Fibroblast of lung (primary cell): ENCODE measurements at regions not wholly inside any gene's neighbourhood (a gene's known extent, or its start where the extent isn't known, plus 50 kb on each side); places are given as distances from the start of the nearest gene placed in this dataset.

Experiments used
- DNase-seq, 2 donors: peaks; one replicate each; pipeline versions ENCODE4 v3.0.0 to v3.0.0-alpha.2; 2010; ENCODE audit warnings: low read depth in 2 of 2
- H2AFZ ChIP-seq: 2 replicates; pipeline ENCODE4 v1.5.1; 2012; ENCODE audit warnings: low read length, control low read depth, inconsistent platforms
- H3K27ac ChIP-seq: 2 replicates; pipeline ENCODE4 v1.5.1; 2011; ENCODE audit warnings: low read length, control low read depth; ENCODE audit not compliant: insufficient read depth
- H3K27me3 ChIP-seq: 2 replicates; pipeline ENCODE4 v1.5.1; 2011; ENCODE audit warnings: mild to moderate bottlenecking, low read length; ENCODE audit not compliant: control insufficient read depth, insufficient read depth
- H3K36me3 ChIP-seq: 2 replicates; pipeline ENCODE4 v1.5.1; 2011; ENCODE audit warnings: low read length; ENCODE audit not compliant: control insufficient read depth, insufficient read depth
- H3K4me1 ChIP-seq: 2 replicates; pipeline ENCODE4 v1.5.1; 2011; ENCODE audit warnings: low read length; ENCODE audit not compliant: control insufficient read depth, insufficient read depth; ENCODE audit errors: extremely low read depth
- H3K4me2 ChIP-seq: 2 replicates; pipeline ENCODE4 v1.5.1; 2011; ENCODE audit warnings: low read length, control low read depth; ENCODE audit not compliant: insufficient read depth; ENCODE audit errors: extremely low read depth
- H3K4me3 ChIP-seq, 4 experiments: fragments of 200-600 bp in 1 of 4; sonication (generic) in 1 of 4; replicated peaks in 1 of 4; 2 replicates each; pipeline ENCODE4 v1.5.1; 2011 to 2016; ENCODE audit warnings: low read length in 4 of 4, low read depth in 3 of 4, mild to moderate bottlenecking in 3 of 4, control low read depth in 2 of 4, inconsistent platforms in 1 of 4, mixed read lengths in 1 of 4; ENCODE audit not compliant: insufficient read depth in 1 of 4; ENCODE audit errors: control extremely low read depth in 1 of 4
- H3K79me2 ChIP-seq: 2 replicates; pipeline ENCODE4 v1.5.1; 2012; ENCODE audit warnings: mild to moderate bottlenecking, low read length, inconsistent platforms; ENCODE audit not compliant: control insufficient read depth, insufficient read depth
- H3K9ac ChIP-seq: 2 replicates; pipeline ENCODE4 v1.5.1; 2011; ENCODE audit warnings: mild to moderate bottlenecking, low read length, control low read depth; ENCODE audit not compliant: insufficient read depth
- H3K9me3 ChIP-seq: 2 replicates; pipeline ENCODE4 v1.5.1; 2012; ENCODE audit warnings: low read depth, low read length; ENCODE audit not compliant: control insufficient read depth, insufficient read depth
- H4K20me1 ChIP-seq: 2 replicates; pipeline ENCODE4 v1.5.1; 2011; ENCODE audit warnings: low read length; ENCODE audit not compliant: control insufficient read depth, insufficient read depth; ENCODE audit errors: extremely low read depth
- EZH2 ChIP-seq: IDR thresholded peaks from 2 replicates; pipeline ENCODE4 v1.5.1; 2012; ENCODE audit warnings: low read length, control low read depth, mild to moderate bottlenecking; ENCODE audit errors: missing control alignments
- TF ChIP-seq, protein P1 (sequence below), 2 donors: IDR thresholded peaks in 1 of 2; conservative IDR thresholded peaks in 1 of 2; 1 replicate in 1 of 2; 2 replicates in 1 of 2; pipeline ENCODE4 v1.5.1; 2011 to 2012; ENCODE audit warnings: low read length in 2 of 2, control low read depth in 1 of 2, inconsistent platforms in 1 of 2, low read depth in 1 of 2, mild to moderate bottlenecking in 1 of 2

- Histone ChIP-seq H2AFZ (no peak overlapping the region), H3K27ac (no peak overlapping the region), H4K20me1 (peaks cover 2% of the 10 kb centered on the region), H3K79me2 (peaks cover 35% of the 10 kb centered on the region), H3K4me3 (no peak overlapping the region), H3K9ac (no peak overlapping the region), H3K4me1 (no peaks in the 10 kb centered on the region), H3K27me3 (no peaks in the 10 kb centered on the region), H3K36me3 (no peaks in the 10 kb centered on the region), H3K4me2 (no peak overlapping the region), H3K9me3 (no peaks in the 10 kb centered on the region)
- TF ChIP-seq, protein P1, sequence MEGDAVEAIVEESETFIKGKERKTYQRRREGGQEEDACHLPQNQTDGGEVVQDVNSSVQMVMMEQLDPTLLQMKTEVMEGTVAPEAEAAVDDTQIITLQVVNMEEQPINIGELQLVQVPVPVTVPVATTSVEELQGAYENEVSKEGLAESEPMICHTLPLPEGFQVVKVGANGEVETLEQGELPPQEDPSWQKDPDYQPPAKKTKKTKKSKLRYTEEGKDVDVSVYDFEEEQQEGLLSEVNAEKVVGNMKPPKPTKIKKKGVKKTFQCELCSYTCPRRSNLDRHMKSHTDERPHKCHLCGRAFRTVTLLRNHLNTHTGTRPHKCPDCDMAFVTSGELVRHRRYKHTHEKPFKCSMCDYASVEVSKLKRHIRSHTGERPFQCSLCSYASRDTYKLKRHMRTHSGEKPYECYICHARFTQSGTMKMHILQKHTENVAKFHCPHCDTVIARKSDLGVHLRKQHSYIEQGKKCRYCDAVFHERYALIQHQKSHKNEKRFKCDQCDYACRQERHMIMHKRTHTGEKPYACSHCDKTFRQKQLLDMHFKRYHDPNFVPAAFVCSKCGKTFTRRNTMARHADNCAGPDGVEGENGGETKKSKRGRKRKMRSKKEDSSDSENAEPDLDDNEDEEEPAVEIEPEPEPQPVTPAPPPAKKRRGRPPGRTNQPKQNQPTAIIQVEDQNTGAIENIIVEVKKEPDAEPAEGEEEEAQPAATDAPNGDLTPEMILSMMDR (conservative IDR thresholded peaks at IDR 0.05 in 1 of 2, IDR thresholded peaks at IDR 0.05 in 1 of 2; ENCODE audit: low read depth in 1 of 2, low read length in 2 of 2): no peak
- TF ChIP-seq EZH2: no peak
- no peak for DNase-seq
Measured at GRCh38 chr3:72432246-72432645, 416.0 kb downstream of the SHQ1 start.

DNA sequence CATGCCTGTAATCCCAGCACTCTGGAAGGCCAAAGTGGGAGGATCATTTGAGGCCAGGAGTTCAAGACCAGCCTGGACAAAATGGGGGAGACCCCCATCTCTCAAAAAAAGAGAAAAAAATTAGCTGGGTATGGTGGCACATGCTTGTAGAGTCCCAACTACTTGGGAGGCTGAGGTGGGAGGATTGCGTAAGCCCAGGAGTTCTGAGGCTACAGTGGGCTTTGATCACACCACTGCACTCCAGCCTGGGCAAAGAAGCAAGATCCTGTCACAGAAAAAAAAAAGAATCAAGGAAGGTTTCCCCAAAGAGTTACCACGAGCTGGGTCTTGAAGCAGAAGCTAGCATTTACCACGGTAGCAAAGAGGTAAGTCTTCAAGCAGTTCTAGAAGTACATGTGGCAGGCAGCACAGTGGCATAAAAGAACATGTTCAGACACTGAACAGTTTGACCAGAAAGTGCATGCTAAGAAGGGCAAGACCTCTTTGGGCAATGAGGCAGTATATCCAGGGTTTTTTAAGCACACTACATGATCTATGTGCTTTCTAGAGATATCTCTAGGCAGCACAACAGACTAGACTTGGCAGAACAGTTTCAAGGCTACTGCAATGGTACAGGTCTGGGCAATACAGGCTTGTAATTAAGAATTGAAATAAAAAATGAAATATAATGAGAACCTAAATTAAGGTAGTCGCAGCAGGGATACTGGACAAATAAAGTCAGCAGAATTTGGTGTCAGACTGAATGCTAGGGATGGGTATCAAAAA lies 418.5 kb downstream of the SHQ1 start:
- Histone ChIP-seq H4K20me1 (peaks cover 2% of the 10 kb centered on the region), H3K4me1 (no peaks in the 10 kb centered on the region), H3K27me3 (no peaks in the 10 kb centered on the region), H2AFZ (no peak overlapping the region), H3K4me2 (no peak overlapping the region), H3K4me3 (no peak overlapping the region), H3K79me2 (peaks cover 36% of the 10 kb centered on the region), H3K27ac (no peak overlapping the region), H3K9me3 (no peaks in the 10 kb centered on the region), H3K9ac (no peak overlapping the region), H3K36me3 (no peaks in the 10 kb centered on the region)
- DNase-seq: no peak
- TF ChIP-seq EZH2: no peak
- TF ChIP-seq, protein P1 (conservative IDR thresholded peaks at IDR 0.05 in 1 of 2, IDR thresholded peaks at IDR 0.05 in 1 of 2; ENCODE audit: low read depth in 1 of 2, low read length in 2 of 2): no peak

- H3K27me3 ChIP-seq: no peaks in the 10 kb centered on the region
- no peaks in the 10 kb centered on the region for H3K9me3 ChIP-seq
- DNase-seq: no peak
- H3K4me3 ChIP-seq: no peak overlapping the region
- no peak overlapping the region for H3K27ac ChIP-seq
- peaks cover 32% of the 10 kb centered on the region for H3K79me2 ChIP-seq
- no peaks in the 10 kb centered on the region for H3K36me3 ChIP-seq
- H3K9ac ChIP-seq: no peak overlapping the region
- TF ChIP-seq EZH2: no peak
- TF ChIP-seq, protein P1 (conservative IDR thresholded peaks at IDR 0.05 in 1 of 2, IDR thresholded peaks at IDR 0.05 in 1 of 2; ENCODE audit: low read depth in 1 of 2, low read length in 2 of 2): no peak
- peaks cover 2% of the 10 kb centered on the region for H4K20me1 ChIP-seq
- no peak overlapping the region for H3K4me2 ChIP-seq
- H2AFZ ChIP-seq: no peak overlapping the region
- no peaks in the 10 kb centered on the region for H3K4me1 ChIP-seq
Measured at GRCh38 chr3:72428803-72429202, 419.4 kb downstream of the SHQ1 start.
